Esophagus muscularis mucosa (tissue), 3 donors: ENCODE measurements at regions not wholly inside any gene's neighbourhood (a gene's known extent, or its start where the extent isn't known, plus 50 kb on each side); places are given as distances from the start of the nearest gene placed in this dataset.
"Not testable (repeated sequence)": the region's sequence is repeated elsewhere in the genome, so short reads cannot be mapped to it uniquely, and the experiment has no call there.

Experiments used
- CTCF ChIP-seq, 3 experiments: fragments of 200-600 bp in 2 of 3; fragments of 450-650 bp in 1 of 3; sonication (generic) in 2 of 3; IDR thresholded peaks; one replicate each; pipeline ENCODE4 v1.5.1; 2017 to 2019; ENCODE audit warnings: antibody characterized with exemption in 3 of 3, mild to moderate bottlenecking in 2 of 3, moderate library complexity in 1 of 3
- POLR2A ChIP-seq: fragments of 450-650 bp; IDR thresholded peaks from one replicate; pipeline ENCODE4 v1.6.1; 2017; ENCODE audit warnings: antibody characterized with exemption, moderate library complexity, mild to moderate bottlenecking, low read depth

- not testable (repeated sequence) for TF ChIP-seq CTCF (IDR thresholded peaks at IDR 0.05); POLR2A
Observed at GRCh38 chr12:9307255-9307654, 99.1 kb upstream of the PZP start.
